H1 (cell line): ENCODE measurements at regions not wholly inside any gene's neighbourhood (a gene's known extent, or its start where the extent isn't known, plus 50 kb on each side); places are given as distances from the start of the nearest gene placed in this dataset.

Experiments
- CBX5 ChIP-seq: fragments of 300-800, 300-1000 bp; sonication (generic); IDR thresholded peaks from 2 replicates; pipeline ENCODE4 v1.7.1; 2016; ENCODE audit warnings: antibody characterized with exemption, low read length, low read depth
- CEBPB ChIP-seq: IDR thresholded peaks from 2 replicates; pipeline ENCODE4 v1.6.1; 2012; ENCODE audit warnings: low read depth, low read length
- RBBP5 ChIP-seq: IDR thresholded peaks from 2 replicates; pipeline ENCODE4 v1.7.1; 2012; ENCODE audit warnings: low read depth, mild to moderate bottlenecking, inconsistent platforms, low read length, moderate library complexity, borderline replicate concordance
- SRF ChIP-seq: IDR thresholded peaks from 2 replicates; pipeline ENCODE4 v1.6.1; 2011; ENCODE audit warnings: mild to moderate bottlenecking, low read depth, low read length, moderate library complexity

GRCh38 chr3:176842914-176843313 lies 354.4 kb downstream of the TBL1XR1 start:
- TF ChIP-seq CEBPB (no peak), RBBP5 (no peak), SRF (no peak), CBX5 (no peak)
